Loucy (cell line): ENCODE measurements at regions not wholly inside any gene's neighbourhood (a gene's known extent, or its start where the extent isn't known, plus 50 kb on each side); places are given as distances from the start of the nearest gene placed in this dataset.

ENCODE experiments used
- H2AFZ ChIP-seq: fragments of 200-600 bp; sonication (generic); 2 replicates; pipeline ENCODE4 v1.6.0; 2016; ENCODE audit warnings: antibody characterized with exemption, mild to moderate bottlenecking, low read length, moderate library complexity
- H3F3A ChIP-seq: fragments of 200-600 bp; 2 replicates; pipeline ENCODE4 v1.6.0; 2016; ENCODE audit warnings: antibody characterized with exemption, low read depth, mild to moderate bottlenecking
- H3K27me3 ChIP-seq: fragments of 200-600 bp; sonication (generic); 2 replicates; pipeline ENCODE4 v1.6.1; 2014; ENCODE audit warnings: low read length, mild to moderate bottlenecking; ENCODE audit not compliant: insufficient read depth, poor library complexity, severe bottlenecking
- H3K36me3 ChIP-seq: fragments of 200-600 bp; sonication (generic); 2 replicates; pipeline ENCODE4 v1.6.1; 2016; ENCODE audit warnings: low read length; ENCODE audit not compliant: insufficient read depth
- H3K4me1 ChIP-seq: fragments of 200-600 bp; sonication (generic); 2 replicates; pipeline ENCODE4 v1.5.1; 2014; ENCODE audit warnings: low read length, mild to moderate bottlenecking; ENCODE audit not compliant: insufficient read depth, poor library complexity, severe bottlenecking
- H3K4me2 ChIP-seq: fragments of 200-600 bp; sonication (generic); 2 replicates; pipeline ENCODE4 v1.6.0; 2014; ENCODE audit warnings: antibody characterized with exemption, low read length, low read depth, mild to moderate bottlenecking; ENCODE audit not compliant: poor library complexity, severe bottlenecking
- H3K4me3 ChIP-seq: fragments of 200-600 bp; sonication (generic); 2 replicates; pipeline ENCODE4 v1.5.1; 2014; ENCODE audit warnings: low read length, mild to moderate bottlenecking, mixed read lengths; ENCODE audit not compliant: poor library complexity, severe bottlenecking
- H3K79me2 ChIP-seq: fragments of 200-600 bp; sonication (generic); 2 replicates; pipeline ENCODE4 v1.6.1; 2014; ENCODE audit warnings: low read length; ENCODE audit not compliant: insufficient read depth
- H3K9ac ChIP-seq: fragments of 200-600 bp; sonication (generic); 2 replicates; pipeline ENCODE4 v1.6.0; 2014; ENCODE audit warnings: mild to moderate bottlenecking, low read depth, low read length, moderate library complexity; ENCODE audit not compliant: poor library complexity, severe bottlenecking
- H3K9me2 ChIP-seq: fragments of 200-600 bp; sonication (generic); replicated peaks from 2 replicates; pipeline ENCODE4 v1.6.1; 2016; ENCODE audit warnings: low read depth, low read length, mixed read lengths
- H3K9me3 ChIP-seq: fragments of 200-600 bp; sonication (generic); 2 replicates; pipeline ENCODE4 v1.6.1; 2014; ENCODE audit warnings: mild to moderate bottlenecking, antibody characterized with exemption, low read length, low read depth; ENCODE audit not compliant: insufficient read depth
- H4K20me1 ChIP-seq: fragments of 200-600 bp; sonication (generic); 2 replicates; pipeline ENCODE4 v1.6.0; 2014; ENCODE audit warnings: antibody characterized with exemption, low read length, mild to moderate bottlenecking; ENCODE audit not compliant: insufficient read depth, poor library complexity, severe bottlenecking
- CTCF ChIP-seq: fragments of 200-600 bp; sonication (generic); conservative IDR thresholded peaks from 2 replicates; pipeline ENCODE4 v1.5.1; 2014; ENCODE audit warnings: mild to moderate bottlenecking, antibody characterized with exemption, low read length
- EZH2phosphoT487 ChIP-seq: fragments of 200-600 bp; IDR thresholded peaks from 2 replicates; pipeline ENCODE4 v1.6.1; 2018; ENCODE audit warnings: antibody characterized with exemption, mild to moderate bottlenecking, moderate library complexity, borderline replicate concordance

DNA sequence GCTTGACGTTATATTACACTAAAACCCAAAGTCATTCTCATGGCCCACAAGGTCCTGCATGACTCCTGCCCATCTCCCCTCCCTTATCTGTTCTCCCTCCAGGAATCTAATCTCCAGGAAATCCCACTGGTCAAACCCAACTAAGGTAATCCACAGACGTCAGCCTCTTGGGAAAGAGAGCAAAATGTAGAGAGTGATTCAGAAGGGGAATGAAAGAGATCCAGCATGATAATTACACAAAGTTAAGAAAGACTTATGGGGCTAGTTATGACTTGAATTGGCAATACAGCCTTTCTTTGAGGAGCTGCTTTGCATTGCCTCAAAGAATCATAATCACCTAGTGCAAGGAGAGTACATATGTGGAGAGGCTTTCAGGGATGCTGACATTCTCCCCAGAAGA lies 137.8 kb upstream of the MYRIP start:
- Histone ChIP-seq H3K36me3 (no peaks in the 10 kb centered on the region), H3K4me1 (no peaks in the 10 kb centered on the region)

GRCh38 chr3:39705351-39705900 lies 104.0 kb upstream of the MYRIP start:
- Histone ChIP-seq H3K79me2 (no peaks in the 10 kb centered on the region), H2AFZ (no peak overlapping the region), H4K20me1 (no peaks in the 10 kb centered on the region), H3K27me3 (no peaks in the 10 kb centered on the region), H3K9ac (no peak overlapping the region), H3K4me3 (no peak overlapping the region), H3K9me3 (no peaks in the 10 kb centered on the region), H3F3A (no peaks in the 10 kb centered on the region), H3K4me1 (no peaks in the 10 kb centered on the region), H3K36me3 (no peaks in the 10 kb centered on the region), H3K4me2 (no peak overlapping the region), H3K9me2 (no peaks in the 10 kb centered on the region)
- TF ChIP-seq EZH2phosphoT487 (no peak), CTCF (no peak)

More for the DNA sequence above, 137.8 kb upstream of the MYRIP start:
- no peaks in the 10 kb centered on the region for H3K27me3 ChIP-seq
- no peak overlapping the region for H3K9ac ChIP-seq
- no peaks in the 10 kb centered on the region for H3K9me2 ChIP-seq
- H2AFZ ChIP-seq = no peak overlapping the region
- H3F3A ChIP-seq = no peaks in the 10 kb centered on the region
- no peaks in the 10 kb centered on the region for H3K9me3 ChIP-seq
- H4K20me1 ChIP-seq = no peaks in the 10 kb centered on the region
- H3K79me2 ChIP-seq = no peaks in the 10 kb centered on the region
- H3K4me2 ChIP-seq = no peak overlapping the region
- no peak overlapping the region for H3K4me3 ChIP-seq
- no peak for TF ChIP-seq CTCF
- no peak for TF ChIP-seq EZH2phosphoT487

- Histone ChIP-seq H3F3A (no peaks in the 10 kb centered on the region), H3K4me1 (no peaks in the 10 kb centered on the region), H3K4me2 (no peak overlapping the region), H3K4me3 (no peak overlapping the region), H3K9me3 (no peaks in the 10 kb centered on the region), H3K9ac (no peak overlapping the region), H4K20me1 (no peaks in the 10 kb centered on the region), H3K27me3 (no peaks in the 10 kb centered on the region), H2AFZ (no peak overlapping the region), H3K36me3 (no peaks in the 10 kb centered on the region), H3K9me2 (no peaks in the 10 kb centered on the region), H3K79me2 (no peaks in the 10 kb centered on the region)
- TF ChIP-seq CTCF = peak; percentile 79
- TF ChIP-seq EZH2phosphoT487 = no peak
Observed at GRCh38 chr3:39707314-39707909, 102.0 kb upstream of the MYRIP start.
